Kidney (tissue), 13 donors: ENCODE measurements at regions not wholly inside any gene's neighbourhood (a gene's known extent, or its start where the extent isn't known, plus 50 kb on each side); places are given as distances from the start of the nearest gene placed in this dataset.

Source experiments
- DNase-seq, 5 donors: peaks; one replicate each; pipeline ENCODE4 v3.0.0-alpha.2; 2013 to 2020
- FAIRE-seq: peaks from 2 replicates; lab custom pipeline; 2012; peaks lifted over from hg19 to GRCh38; lab: Jason Lieb, UNC
- H3K27ac ChIP-seq, 2 donors: one replicate each; pipeline ENCODE4 v1.7.0; 2013; ENCODE audit warnings: low read depth in 2 of 2, low read length in 2 of 2, inconsistent platforms in 1 of 2
- H3K27me3 ChIP-seq: one replicate; pipeline ENCODE4 v1.7.1; 2013; ENCODE audit warnings: low read length, inconsistent platforms; ENCODE audit not compliant: control insufficient read depth, insufficient read depth
- H3K36me3 ChIP-seq, 3 donors: one replicate each; pipeline versions ENCODE4 v1.7.0 to v1.7.1; 2013; ENCODE audit warnings: low read length in 3 of 3, control low read depth in 1 of 3, inconsistent platforms in 1 of 3; ENCODE audit not compliant: insufficient read depth in 3 of 3, control insufficient read depth in 2 of 3
- H3K4me1 ChIP-seq, 3 donors: one replicate each; pipeline versions ENCODE4 v1.7.0 to v1.7.1; 2013; ENCODE audit warnings: low read length in 3 of 3, inconsistent platforms in 1 of 3, low read depth in 1 of 3; ENCODE audit not compliant: control insufficient read depth in 2 of 3, insufficient read depth in 2 of 3
- H3K4me3 ChIP-seq, 3 donors: one replicate each; pipeline versions ENCODE4 v1.7.0 to v1.8.1; 2013; ENCODE audit warnings: low read length in 3 of 3, control low read depth in 1 of 3, inconsistent platforms in 1 of 3
- H3K9ac ChIP-seq, 3 donors: one replicate each; pipeline versions ENCODE4 v1.7.0 to v1.7.1; 2013; ENCODE audit warnings: low read length in 3 of 3, control low read depth in 1 of 3, inconsistent platforms in 1 of 3
- H3K9me3 ChIP-seq, 3 donors: one replicate each; pipeline versions ENCODE4 v1.7.0 to v1.7.1; 2013; ENCODE audit warnings: low read length in 3 of 3, control low read depth in 1 of 3, inconsistent platforms in 1 of 3; ENCODE audit not compliant: control insufficient read depth in 2 of 3, insufficient read depth in 1 of 3
- intact Hi-C: fragments of 100-400 bp; cut with DNase I; formaldehyde crosslinking; loops from one replicate; pipeline ENCODE4 v1.11.1; 2022
- TF ChIP-seq, protein P1 (sequence below): IDR thresholded peaks from 3 replicates; pipeline ENCODE4 v1.5.1; 2012; ENCODE audit warnings: mild to moderate bottlenecking, moderate library complexity, borderline replicate concordance; ENCODE audit not compliant: insufficient read depth; ENCODE audit errors: extremely low read depth
- donor health status: control.
- donor health status: control.
- donor health status: control.
- donor health status: control.
- donor health status: control.
- donor health status: DM: yes; HTN: yes; CAD: no.
- donor health status: Normal renal cell carcinoma (clear cell type).

- peaks cover 0 to 4% (median 0%) of the 10 kb centered on the region in 3 donors for H3K4me1 ChIP-seq
- intact Hi-C loops: no loop called here
- no peaks in the 10 kb centered on the region for H3K9me3 ChIP-seq
- no peaks in the 10 kb centered on the region for H3K36me3 ChIP-seq
- H3K27ac ChIP-seq: no peak overlapping the region
- DNase-seq (no peak), FAIRE-seq (no peak)
- TF ChIP-seq, protein P1, sequence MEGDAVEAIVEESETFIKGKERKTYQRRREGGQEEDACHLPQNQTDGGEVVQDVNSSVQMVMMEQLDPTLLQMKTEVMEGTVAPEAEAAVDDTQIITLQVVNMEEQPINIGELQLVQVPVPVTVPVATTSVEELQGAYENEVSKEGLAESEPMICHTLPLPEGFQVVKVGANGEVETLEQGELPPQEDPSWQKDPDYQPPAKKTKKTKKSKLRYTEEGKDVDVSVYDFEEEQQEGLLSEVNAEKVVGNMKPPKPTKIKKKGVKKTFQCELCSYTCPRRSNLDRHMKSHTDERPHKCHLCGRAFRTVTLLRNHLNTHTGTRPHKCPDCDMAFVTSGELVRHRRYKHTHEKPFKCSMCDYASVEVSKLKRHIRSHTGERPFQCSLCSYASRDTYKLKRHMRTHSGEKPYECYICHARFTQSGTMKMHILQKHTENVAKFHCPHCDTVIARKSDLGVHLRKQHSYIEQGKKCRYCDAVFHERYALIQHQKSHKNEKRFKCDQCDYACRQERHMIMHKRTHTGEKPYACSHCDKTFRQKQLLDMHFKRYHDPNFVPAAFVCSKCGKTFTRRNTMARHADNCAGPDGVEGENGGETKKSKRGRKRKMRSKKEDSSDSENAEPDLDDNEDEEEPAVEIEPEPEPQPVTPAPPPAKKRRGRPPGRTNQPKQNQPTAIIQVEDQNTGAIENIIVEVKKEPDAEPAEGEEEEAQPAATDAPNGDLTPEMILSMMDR: no peak
- H3K9ac ChIP-seq: no peak overlapping the region
- no peak overlapping the region for H3K4me3 ChIP-seq
- no peaks in the 10 kb centered on the region for H3K27me3 ChIP-seq
Measured at GRCh38 chr3:25355034-25355885, 72.8 kb upstream of the RARB start.

DNA sequence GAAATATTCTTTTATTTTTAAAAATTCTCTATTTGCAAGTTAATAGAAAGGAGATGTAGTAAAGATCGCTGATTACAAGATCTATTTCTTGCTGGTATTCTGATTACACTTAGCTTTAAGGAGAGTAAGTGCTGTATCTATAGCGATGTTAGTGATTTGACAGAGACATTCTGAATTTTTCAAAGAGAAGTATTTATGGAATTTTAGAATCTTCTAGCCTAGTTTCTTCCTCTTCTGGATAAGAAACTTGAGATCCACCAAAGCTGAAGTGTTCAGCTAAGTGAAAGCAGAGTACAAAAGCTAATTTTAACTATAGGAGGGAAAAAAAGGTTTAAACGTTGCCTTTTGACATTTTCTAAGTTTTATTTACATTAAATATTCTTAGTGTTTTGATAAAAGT is 72.1 kb upstream of the RARB start:
- DNase-seq (no peak), FAIRE-seq (peak; percentile 23)
- Histone ChIP-seq H3K4me1 (peaks cover 0 to 4% (median 0%) of the 10 kb centered on the region in 3 donors), H3K4me3 (no peak overlapping the region), H3K9me3 (no peaks in the 10 kb centered on the region), H3K36me3 (no peaks in the 10 kb centered on the region), H3K27ac (no peak overlapping the region), H3K27me3 (no peaks in the 10 kb centered on the region), H3K9ac (no peak overlapping the region)
- intact Hi-C loops: no loop called here
- TF ChIP-seq, protein P1: no peak

- H3K9me3 ChIP-seq: no peaks in the 10 kb centered on the region
- H3K27ac ChIP-seq: no peak overlapping the region
- H3K9ac ChIP-seq: no peak overlapping the region
- FAIRE-seq (no peak), DNase-seq (no peak)
- no peaks in the 10 kb centered on the region for H3K36me3 ChIP-seq
- TF ChIP-seq, protein P1: no peak
- no peaks in the 10 kb centered on the region for H3K27me3 ChIP-seq
- H3K4me3 ChIP-seq: no peak overlapping the region
- intact Hi-C loops: no loop called here
- no peaks in the 10 kb centered on the region for H3K4me1 ChIP-seq
Measured at GRCh38 chr3:25362118-25362517, 65.9 kb upstream of the RARB start.
